Esophagus squamous epithelium (tissue), 4 donors: ENCODE measurements at regions not wholly inside any gene's neighbourhood (a gene's known extent, or its start where the extent isn't known, plus 50 kb on each side); places are given as distances from the start of the nearest gene placed in this dataset.

ENCODE experiments used
- POLR2A ChIP-seq, 4 donors: fragments of 450-650 bp; IDR thresholded peaks; one replicate each; pipeline ENCODE4 v1.6.1; 2017; ENCODE audit warnings: antibody characterized with exemption in 4 of 4, mild to moderate bottlenecking in 4 of 4, moderate library complexity in 3 of 4
- TF ChIP-seq, protein P1 (sequence below), 6 experiments: fragments of 450-650 bp in 4 of 6; fragments of 200-600 bp in 2 of 6; sonication (generic) in 2 of 6; IDR thresholded peaks; one replicate each; pipeline ENCODE4 v1.5.1; 2016 to 2019; ENCODE audit warnings: antibody characterized with exemption in 6 of 6, mild to moderate bottlenecking in 4 of 6, moderate library complexity in 4 of 6

GRCh38 chr6:144997996-144998395, 712.9 kb downstream of the UTRN start:
- TF ChIP-seq, protein P1, sequence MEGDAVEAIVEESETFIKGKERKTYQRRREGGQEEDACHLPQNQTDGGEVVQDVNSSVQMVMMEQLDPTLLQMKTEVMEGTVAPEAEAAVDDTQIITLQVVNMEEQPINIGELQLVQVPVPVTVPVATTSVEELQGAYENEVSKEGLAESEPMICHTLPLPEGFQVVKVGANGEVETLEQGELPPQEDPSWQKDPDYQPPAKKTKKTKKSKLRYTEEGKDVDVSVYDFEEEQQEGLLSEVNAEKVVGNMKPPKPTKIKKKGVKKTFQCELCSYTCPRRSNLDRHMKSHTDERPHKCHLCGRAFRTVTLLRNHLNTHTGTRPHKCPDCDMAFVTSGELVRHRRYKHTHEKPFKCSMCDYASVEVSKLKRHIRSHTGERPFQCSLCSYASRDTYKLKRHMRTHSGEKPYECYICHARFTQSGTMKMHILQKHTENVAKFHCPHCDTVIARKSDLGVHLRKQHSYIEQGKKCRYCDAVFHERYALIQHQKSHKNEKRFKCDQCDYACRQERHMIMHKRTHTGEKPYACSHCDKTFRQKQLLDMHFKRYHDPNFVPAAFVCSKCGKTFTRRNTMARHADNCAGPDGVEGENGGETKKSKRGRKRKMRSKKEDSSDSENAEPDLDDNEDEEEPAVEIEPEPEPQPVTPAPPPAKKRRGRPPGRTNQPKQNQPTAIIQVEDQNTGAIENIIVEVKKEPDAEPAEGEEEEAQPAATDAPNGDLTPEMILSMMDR (IDR thresholded peaks at IDR 0.05), result no peak
- no peak for TF ChIP-seq POLR2A (IDR thresholded peaks at IDR 0.05)
